Activated CD4-positive, alpha-beta T cell treated with anti-CD3 and anti-CD28 coated beads, Interleukin-2, amount 50 U/mL, for 16 hours (primary cell): ENCODE measurements at regions not wholly inside any gene's neighbourhood (a gene's known extent, or its start where the extent isn't known, plus 50 kb on each side); places are given as distances from the start of the nearest gene placed in this dataset.

Source experiments
- DNase-seq: peaks from one replicate; pipeline ENCODE4 v3.0.0-alpha.2; 2020

GRCh38 chr1:55636696-55637095, 421.5 kb upstream of the USP24 start:
- DNase-seq, result no peak

- no peak for DNase-seq
Observed at GRCh38 chr1:55635856-55636255, 420.7 kb upstream of the USP24 start.

- no peak for DNase-seq
Observed at GRCh38 chr1:55634516-55634915, 419.4 kb upstream of the USP24 start.

- no peak for DNase-seq
Observed at GRCh38 chr1:55632906-55633305, 417.7 kb upstream of the USP24 start.

- DNase-seq, result no peak
Observed at GRCh38 chr1:55632058-55632457, 416.9 kb upstream of the USP24 start.

- no peak for DNase-seq
Observed at GRCh38 chr1:55631509-55631908, 416.3 kb upstream of the USP24 start.

- no peak for DNase-seq
Observed at GRCh38 chr1:55626326-55626725, 411.2 kb upstream of the USP24 start.

- DNase-seq, result no peak
Observed at GRCh38 chr1:55624766-55625165, 409.6 kb upstream of the USP24 start.

GRCh38 chr1:55623311-55623710, 408.1 kb upstream of the USP24 start:
- no peak for DNase-seq

- no peak for DNase-seq
Observed at GRCh38 chr1:55622074-55622473, 406.9 kb upstream of the USP24 start.

- no peak for DNase-seq
Observed at GRCh38 chr1:55618199-55618598, 403.0 kb upstream of the USP24 start.

GRCh38 chr1:55617288-55617982, 402.3 kb upstream of the USP24 start:
- DNase-seq, result no peak

GRCh38 chr1:55612988-55613387, 397.8 kb upstream of the USP24 start:
- DNase-seq, result no peak

GRCh38 chr1:55611123-55611522, 396.0 kb upstream of the USP24 start:
- DNase-seq, result no peak

- no peak for DNase-seq
Observed at GRCh38 chr1:55610203-55610602, 395.0 kb upstream of the USP24 start.

- no peak for DNase-seq
Observed at GRCh38 chr1:55609630-55610029, 394.5 kb upstream of the USP24 start.

GRCh38 chr1:55605155-55605554, 390.0 kb upstream of the USP24 start:
- no peak for DNase-seq

- DNase-seq, result no peak
Observed at GRCh38 chr1:55604749-55605148, 389.6 kb upstream of the USP24 start.

GRCh38 chr1:55604179-55604578, 389.0 kb upstream of the USP24 start:
- no peak for DNase-seq

GRCh38 chr1:55600242-55600641, 385.1 kb upstream of the USP24 start:
- DNase-seq, result no peak

GRCh38 chr1:55597910-55598309, 382.7 kb upstream of the USP24 start:
- DNase-seq, result no peak

- no peak for DNase-seq
Observed at GRCh38 chr1:55594701-55595100, 379.5 kb upstream of the USP24 start.

GRCh38 chr1:55593298-55593697, 378.1 kb upstream of the USP24 start:
- DNase-seq, result no peak

GRCh38 chr1:55592122-55592521, 377.0 kb upstream of the USP24 start:
- no peak for DNase-seq

GRCh38 chr1:55589671-55590297, 374.6 kb upstream of the USP24 start:
- no peak for DNase-seq
